ENCODE measurements at regions not wholly inside any gene's neighbourhood (a gene's known extent, or its start where the extent isn't known, plus 50 kb on each side); places are given as distances from the start of the nearest gene placed in this dataset.

DNA sequence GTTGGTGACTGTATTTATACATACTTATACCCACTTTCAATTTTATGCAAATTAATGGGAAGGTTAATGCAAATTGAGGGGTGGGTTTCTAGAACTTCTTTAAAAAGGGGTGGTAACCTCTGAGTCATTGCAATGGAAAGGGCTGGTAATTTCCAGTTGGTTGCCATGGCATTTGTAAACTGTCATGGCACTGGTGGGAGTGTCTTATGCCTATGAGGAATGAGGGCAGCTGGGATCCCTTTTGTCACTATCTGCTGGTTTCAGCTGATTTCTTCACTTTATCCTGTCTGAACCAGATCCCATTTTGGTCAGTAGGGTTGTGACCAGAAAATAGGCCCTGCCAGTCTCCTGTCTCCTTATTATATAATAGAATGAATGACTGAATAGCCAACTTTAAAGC lies 1006.7 kb upstream of the GOT2 start:
- TF ChIP-seq, protein P1, sequence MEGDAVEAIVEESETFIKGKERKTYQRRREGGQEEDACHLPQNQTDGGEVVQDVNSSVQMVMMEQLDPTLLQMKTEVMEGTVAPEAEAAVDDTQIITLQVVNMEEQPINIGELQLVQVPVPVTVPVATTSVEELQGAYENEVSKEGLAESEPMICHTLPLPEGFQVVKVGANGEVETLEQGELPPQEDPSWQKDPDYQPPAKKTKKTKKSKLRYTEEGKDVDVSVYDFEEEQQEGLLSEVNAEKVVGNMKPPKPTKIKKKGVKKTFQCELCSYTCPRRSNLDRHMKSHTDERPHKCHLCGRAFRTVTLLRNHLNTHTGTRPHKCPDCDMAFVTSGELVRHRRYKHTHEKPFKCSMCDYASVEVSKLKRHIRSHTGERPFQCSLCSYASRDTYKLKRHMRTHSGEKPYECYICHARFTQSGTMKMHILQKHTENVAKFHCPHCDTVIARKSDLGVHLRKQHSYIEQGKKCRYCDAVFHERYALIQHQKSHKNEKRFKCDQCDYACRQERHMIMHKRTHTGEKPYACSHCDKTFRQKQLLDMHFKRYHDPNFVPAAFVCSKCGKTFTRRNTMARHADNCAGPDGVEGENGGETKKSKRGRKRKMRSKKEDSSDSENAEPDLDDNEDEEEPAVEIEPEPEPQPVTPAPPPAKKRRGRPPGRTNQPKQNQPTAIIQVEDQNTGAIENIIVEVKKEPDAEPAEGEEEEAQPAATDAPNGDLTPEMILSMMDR (IDR thresholded peaks at IDR 0.05; ENCODE audit: low read depth, low read length, poor library complexity, severe bottlenecking) = no peak
- no peak for TF ChIP-seq EZH2phosphoT487 (IDR thresholded peaks at IDR 0.05; ENCODE audit: borderline replicate concordance, low read length)

All from DOHH2 (cell line).